NCI-H1436 treated with DMSO at 0.1 percent for 48 hours (cell line): ENCODE measurements at regions not wholly inside any gene's neighbourhood (a gene's known extent, or its start where the extent isn't known, plus 50 kb on each side); places are given as distances from the start of the nearest gene placed in this dataset.
"Not testable (repeated sequence)": the region's sequence is repeated elsewhere in the genome, so short reads cannot be mapped to it uniquely, and the experiment has no call there.

ENCODE experiments used
- DNase-seq: peaks from one replicate; lab custom pipeline; 2025; lab: John Stamatoyannopoulos, UW

DNA sequence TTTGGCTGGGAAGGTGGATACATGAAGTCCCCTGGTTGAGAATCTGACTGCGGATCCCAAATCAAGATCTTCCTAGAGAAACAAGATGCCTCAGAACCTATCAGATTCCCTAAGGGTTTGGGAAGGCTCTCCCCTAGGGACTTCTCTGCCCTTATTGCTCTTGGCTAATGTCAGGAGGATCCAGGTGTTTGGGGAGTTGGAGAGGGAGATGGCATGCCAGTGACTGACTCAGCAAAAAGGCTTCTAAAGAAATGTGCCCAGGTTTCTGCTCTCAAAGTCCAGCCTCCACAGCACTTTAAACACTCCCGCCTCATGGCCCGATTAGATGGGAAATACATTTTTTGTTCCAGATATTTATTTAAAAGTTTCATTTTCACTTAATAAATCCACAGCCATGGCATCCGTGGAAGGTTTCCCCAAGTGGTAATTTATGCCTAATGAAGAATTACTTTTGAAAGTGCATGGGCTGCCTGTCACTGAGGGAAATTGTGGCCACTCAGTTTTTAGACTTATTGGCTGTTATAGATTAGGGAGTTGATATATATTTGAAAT is 156.4 kb downstream of the OSR1 start:
- DNase-seq: no peak

DNA sequence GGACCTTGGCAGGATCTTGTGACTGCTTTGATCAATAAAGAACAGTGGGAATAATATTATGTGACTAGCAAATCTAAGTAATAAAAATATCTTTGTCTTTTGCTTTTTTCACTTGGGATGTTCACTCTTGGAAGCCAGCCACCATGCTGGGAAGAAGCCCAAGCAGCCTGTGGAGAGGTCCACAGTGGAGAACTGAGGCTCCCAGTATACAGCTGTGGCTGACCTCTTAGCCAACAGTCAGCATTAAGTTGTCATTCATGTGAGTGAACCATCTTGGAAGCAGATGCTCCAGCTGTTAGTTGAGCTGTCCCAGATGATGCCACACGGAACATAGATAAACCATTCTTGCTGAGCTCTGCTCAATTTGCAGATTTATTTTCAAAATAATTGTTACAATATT is 160.0 kb downstream of the OSR1 start:
- DNase-seq: no peak

DNA sequence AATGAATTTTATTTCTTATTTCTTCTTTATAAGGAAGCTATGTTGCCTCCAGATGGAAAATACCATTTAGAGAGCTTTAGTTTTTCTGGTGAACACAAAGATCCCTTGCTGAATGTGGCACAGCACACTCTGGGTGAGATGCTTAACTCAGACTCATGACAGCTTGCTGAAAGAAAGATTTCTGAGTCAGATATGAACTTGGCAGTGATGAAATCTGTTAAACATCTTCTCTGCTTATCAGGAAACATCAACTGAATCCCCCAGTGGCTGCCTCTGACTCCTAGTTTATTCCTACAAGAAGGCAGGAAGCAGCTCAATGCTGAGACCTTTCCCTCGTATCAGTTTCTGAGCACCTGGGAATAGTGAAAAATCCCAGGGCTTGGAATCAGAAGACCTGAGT is 162.8 kb downstream of the OSR1 start:
- DNase-seq: no peak

DNA sequence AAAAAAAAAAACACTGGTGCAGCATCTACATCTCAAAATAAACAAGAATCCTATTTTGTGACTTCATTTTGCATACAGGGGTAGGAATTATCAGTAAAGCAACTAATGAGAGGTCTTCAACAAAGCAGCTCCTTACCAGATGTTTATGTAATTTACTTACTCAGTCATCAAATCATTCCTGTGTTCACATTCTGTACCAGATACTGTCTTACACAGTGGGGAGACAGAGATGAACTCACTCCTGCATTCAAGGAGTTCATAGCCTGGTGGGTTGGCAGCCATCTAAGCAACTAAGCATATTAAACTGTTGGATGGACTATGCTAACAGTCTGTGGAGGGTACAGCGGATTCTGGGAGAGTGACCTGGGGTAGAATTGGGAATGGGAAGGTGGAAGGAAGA is 169.0 kb downstream of the OSR1 start:
- no peak for DNase-seq

DNA sequence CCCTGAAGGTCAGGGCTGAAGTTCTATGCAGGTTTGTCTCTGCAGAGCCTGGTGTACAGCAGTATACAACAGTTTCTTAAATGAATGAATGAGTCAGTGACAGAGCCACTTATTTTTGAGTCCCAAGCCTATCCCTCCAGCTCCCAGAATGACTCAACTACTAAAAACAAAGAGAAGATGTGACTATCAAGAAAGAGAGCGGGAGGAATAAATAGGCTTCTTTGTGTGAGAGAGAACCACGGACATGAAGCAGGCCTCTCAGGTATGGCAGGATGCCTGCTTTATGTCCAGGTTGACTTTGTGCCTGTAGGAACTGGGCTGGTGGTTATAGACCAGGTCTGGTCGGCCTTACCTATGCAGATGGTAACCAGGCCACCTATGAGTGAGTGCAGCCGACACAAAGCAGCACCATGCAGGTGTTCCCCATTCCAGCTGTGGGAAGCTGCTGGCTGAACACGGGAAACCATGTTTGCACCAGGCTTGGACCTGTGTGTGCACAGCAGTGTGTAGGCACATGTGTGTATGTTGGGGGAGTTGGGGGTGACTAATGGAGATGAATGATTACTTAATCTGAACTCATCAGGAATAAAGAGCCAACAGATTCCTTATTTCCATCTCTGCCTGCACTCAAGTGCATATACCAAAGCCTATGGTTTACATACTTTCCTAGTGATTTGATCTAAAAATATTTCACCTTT is 171.0 kb downstream of the OSR1 start:
- no peak for DNase-seq

DNA sequence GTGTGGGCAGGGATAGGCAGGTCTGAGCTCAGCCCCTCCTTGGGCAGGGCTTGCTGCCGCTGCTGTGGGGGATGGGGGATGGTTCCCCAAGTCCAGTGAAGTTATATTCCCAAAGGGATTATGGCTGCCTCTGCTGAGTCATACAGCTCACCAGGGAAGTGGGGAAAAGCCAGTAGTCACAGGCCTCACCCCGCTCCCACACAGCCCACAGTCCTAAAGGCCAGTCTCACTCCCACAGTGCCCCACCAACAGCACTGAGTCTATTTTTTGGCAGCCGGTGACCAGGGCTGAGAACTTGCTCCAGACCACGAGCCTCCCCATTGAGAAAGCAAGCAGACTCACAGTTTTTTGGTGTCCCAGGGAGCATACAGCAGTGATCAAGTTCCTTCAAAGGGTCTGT is 173.3 kb downstream of the OSR1 start:
- DNase-seq: no peak

DNA sequence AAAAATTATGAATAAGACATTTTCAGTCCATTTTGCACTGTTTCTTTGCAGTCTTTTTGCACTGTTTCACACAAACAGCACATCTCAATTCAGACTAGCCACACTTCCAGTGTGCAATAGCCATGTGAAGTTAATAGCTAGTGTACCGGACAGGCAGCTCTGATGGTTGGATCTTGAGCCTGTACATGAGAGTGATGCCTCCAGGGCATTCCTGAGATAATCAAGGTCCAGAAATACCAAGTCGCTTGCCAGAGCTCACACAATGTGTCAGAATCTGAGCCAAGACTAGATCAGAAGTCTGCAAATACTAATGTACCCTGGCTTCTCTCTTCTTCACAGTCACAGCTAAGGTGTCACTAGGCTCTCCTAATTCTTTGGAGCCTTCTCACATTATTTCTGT is 180.2 kb downstream of the OSR1 start:
- no peak for DNase-seq

DNA sequence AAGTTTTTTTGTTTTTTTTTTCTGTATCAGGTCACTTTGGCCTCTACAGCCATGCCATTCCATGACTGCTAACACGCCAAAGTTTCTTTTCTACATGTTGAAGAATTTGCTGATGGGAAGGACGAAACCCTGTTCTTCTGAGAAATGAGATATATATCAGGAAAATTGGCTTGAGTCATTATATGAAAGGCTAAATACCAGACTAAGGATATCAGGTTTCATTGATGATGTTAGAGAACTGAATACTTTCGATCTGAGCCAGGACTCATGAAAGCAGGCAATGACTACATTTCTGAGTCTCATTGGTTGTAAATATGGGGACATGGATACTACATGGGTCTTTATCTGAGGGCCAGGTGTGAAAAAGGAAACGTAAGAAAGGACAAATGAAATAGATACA is 181.4 kb downstream of the OSR1 start:
- no peak for DNase-seq

DNA sequence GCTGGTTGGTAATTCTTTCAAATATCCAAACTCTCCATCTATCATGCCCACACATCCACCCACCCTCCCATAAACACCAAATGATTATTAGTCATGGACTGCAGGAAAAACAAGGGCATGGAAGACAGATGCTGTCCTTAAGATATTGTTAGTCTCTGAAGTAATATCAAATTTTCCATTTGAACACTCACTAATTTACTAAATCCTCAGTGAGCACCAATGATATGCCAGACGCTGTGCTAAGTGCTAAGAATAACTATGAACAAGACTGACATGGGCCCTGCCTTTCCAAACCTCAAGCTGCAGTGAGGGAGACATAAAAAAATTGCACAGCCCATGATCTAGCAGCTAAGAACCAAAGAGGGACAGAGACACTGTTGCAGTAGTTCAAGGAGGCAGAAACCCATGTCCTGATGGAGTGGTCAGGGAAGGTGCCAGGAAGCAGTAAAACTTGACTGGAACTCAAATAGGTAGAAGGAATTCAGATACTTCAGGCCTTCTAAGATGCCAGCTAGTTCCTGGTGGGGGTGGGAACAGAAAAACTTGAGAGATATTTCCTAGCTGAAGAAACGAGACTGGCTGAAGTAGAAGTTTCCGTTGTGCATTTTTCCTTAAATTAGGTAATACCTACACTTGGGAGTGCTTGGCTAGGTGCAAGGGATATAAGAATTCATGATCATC is 182.1 kb downstream of the OSR1 start:
- DNase-seq: no peak

DNA sequence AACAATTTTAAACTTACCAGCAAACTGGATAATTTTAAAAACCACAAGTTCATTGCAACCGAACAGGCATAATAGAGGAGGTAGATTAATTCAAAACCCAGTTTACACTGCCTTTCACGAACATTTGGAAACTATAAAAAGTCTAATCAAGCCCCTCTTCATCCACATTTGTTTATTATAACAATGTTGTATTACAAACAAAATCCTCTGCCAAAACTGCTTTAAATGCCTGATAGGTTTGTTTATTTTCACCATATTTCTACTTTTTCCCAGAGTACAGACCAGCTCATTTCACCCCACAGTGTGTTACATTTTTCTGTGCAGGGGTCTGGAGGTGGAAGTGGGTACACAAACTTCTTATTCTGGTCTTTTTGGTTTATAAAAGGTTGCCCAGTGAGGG is 184.2 kb downstream of the OSR1 start:
- DNase-seq: no peak

DNA sequence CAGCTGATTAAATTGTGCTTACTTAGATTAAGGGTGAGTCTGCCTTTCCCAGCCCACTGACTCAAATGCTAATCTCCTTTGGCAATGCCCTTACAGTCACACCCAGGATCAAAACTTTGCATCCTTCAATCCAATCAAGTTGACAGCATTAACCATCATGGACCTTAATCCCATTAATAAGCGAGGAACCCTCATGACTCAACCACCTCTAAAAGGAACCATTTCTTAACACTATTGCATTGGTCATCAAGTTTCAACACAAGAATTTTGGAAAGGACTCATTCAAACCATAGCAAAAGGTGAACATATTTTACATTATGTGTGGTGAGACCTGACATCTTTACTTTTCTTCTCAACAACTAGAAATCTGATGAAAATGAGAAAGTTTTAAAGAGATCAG is 187.0 kb downstream of the OSR1 start:
- DNase-seq: no peak

DNA sequence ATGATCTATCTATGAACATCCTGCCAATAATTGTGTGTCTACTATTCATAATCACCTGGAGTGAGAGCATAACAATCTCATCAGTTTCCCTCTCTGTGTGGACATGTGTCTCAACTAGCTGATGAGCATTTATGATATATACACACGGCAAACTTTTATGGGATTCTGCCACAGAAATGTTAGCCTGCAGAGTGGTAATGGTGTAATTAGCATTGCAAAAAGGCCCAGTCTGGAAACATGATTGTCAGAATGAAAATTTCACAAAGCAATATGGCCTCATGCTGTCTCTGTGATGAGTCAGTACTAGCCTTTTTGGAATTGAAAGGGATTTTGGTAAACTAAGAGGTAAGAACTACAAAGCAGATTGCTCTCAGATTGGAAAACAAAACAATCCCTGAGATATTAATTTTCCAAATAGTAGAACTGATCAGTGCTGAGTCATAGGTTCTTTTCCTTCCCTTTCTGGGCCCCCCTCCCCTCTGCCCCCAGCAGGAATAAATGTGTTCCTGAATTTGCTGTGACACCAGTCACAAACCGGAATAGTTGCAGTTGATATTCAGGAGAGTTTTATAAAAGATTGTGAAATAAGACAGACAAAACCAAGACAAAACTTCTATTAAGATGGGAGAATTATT is 189.2 kb downstream of the OSR1 start:
- DNase-seq: no peak

DNA sequence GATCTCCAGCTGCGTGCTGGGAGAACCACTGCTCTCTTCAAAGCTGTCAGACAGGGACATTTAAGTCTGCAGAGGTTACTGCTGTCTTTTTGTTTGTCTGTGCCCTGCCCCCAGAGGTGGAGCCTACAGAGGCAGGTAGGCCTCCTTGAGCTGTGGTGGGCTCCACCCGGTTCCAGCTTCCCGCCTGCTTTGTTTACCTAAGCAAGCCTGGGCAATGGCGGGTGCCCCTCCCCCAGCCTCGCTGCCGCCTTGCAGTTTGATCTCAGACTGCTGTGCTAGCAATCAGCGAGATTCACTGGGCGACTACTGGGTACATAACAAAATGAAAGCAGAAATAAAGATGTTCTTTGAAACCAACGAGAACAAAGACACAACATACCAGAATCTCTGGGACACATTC is 194.3 kb downstream of the OSR1 start:
- DNase-seq: not testable (repeated sequence)

DNA sequence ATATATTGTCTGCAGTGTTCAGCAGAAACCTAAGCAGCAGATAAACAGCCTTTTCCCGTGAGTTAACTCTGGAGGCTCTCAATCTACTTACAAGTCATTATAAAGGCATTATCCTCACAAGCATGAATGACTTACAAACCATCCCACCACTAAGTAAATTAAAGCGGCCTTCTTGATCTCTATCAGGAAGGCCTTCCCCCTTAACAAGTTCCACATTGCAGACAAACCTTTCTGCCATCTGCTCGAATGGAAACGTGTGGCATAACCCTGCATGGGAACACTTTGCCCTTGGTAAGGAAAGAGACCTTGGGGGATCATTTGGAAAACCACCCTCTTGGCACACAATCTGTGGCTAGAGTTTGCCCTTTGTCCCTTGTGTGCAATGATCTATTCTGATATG is 199.5 kb downstream of the OSR1 start:
- no peak for DNase-seq

DNA sequence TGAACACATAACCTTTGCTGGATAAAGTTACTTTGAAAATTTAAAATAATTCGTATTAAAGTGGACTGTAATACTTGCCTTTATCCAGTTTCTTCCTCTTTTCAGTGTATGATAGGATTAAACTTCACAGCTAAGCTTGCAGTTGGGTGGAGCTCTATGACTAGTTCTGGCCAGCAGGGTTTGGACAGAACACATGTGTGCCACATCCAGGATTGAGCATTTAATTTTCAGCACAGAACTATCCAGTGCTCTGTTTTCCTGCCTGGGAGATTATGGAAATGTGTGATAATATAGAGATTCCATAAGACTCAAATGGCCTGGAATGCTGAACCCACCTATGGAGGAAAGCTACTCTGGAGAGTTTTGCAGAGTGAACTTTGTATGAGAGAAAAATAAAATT is 200.2 kb downstream of the OSR1 start:
- DNase-seq: no peak

DNA sequence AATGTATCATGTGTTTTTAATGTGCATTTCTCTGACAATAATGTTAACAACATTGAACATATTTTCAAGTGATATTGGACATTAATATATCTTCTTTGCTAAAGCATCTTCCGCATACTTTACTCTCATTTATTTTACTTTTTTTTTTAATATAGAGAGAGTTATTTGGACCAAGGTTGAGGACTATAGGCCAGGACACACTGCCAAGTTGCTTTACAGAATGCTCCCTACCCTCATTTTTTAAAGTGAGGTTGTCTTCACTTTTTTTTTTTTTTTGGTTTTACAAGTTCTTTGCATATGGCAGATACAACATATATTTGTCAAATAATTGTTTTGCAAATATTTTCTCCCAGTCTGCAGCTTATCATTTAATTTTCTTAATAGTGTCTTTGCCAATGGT is 201.8 kb downstream of the OSR1 start:
- no peak for DNase-seq

DNA sequence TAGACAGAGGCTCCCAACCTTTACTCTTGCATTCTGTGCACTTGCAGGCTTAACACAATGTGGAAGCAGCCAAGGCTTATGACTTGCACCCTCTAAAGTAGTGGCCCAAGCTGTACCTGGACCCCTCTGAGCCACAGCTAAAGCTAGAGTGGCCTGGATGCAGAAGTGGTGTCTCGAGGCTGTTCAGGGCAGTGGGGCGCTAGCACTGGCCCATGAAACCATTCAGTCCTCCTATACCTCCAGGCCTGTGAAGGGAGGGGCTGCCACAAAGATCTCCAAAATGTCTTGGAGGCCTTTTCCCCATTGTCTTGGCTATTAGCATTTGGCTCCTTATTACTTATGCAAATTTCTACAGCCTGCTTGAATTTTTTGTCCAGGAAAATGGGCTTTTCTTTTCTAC is 207.7 kb downstream of the OSR1 start:
- no peak for DNase-seq

DNA sequence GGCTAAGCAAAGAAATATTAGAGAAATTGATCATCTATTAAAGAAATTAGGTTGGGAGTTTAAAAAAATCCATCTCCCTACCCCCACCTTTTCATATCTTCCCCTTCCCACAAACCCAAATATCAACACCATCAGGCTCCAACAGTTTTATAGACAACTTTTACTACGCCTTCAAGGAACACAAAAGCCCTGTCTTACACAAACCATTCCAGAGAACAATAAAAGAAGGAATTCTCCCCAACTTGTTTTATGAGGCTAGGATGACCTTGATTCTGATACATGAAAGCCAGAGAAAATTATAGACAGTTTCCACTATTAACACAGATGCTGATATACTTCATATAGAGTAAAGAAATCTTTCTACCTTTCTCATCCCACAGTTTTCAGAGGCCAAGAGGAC is 211.6 kb downstream of the OSR1 start:
- no peak for DNase-seq

DNA sequence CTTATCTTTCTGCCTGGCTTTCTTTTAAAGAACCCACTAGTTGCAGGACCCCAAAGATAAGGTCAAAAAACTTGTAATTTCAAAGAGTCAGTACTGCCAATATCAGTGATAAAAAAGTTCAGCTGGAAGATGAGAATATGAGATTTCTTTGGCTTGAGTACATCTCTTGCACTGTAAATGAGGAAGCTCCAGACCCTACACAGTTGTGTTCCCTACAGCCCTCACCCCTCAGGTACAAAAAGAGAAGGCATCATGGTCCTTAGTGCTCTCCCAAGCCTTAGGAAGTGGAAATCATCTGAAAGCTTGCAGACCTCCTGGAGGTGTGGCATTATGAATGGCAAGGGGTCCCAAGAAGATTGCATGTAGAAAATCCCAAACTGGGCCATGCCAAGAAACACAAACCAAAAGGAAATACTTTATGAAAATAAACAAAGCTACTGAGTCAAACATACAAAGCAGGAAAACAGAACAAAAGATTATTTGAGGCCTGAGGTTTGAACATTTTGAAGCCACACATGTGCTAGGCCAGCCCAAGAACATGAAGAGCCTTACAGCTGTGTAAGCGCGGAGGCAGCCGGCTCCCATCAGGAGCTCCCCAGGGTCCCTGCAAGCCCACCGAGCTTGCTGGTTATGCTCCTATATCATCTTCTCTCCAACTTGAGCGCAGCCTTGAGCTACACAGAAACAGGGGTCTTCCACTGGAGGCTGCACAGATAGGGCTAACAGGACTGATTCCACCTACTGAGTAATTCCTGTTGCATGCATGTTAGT is 217.0 kb downstream of the OSR1 start:
- no peak for DNase-seq

DNA sequence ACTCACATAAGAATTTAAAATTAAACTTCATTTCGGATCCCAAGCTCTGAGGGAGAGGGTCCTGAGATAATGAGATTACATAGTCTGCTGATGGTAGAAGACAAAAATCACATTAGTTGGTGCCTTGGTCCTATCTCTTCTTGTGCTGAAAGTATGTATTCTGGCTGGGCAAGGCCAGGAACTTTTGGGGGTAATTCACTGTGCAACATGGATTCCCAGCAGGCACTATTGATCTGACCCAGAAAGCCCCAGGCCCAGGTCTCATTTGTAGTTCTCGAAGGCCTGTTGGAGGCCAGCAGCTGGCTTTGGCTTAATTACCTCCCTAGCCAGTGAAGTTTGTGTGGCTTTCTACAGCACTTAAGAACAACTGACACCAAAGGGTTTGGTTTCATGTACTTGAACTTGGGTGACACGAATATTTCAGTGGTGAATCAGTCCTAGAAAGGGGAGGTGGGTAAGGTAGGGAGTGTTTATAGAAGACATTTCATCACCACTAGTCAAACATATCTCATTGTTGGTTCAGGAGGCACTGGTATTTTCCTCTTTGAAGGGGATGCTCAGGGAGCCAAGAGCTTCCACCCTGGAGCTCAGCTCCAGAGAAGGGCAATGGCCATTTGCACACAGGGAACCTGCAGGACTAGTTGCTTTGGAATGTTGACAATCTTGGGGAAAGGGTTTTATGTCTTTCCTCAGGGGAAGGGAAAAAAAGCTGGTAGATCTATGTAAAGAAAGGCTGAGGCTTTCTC is 217.8 kb downstream of the OSR1 start:
- no peak for DNase-seq

DNA sequence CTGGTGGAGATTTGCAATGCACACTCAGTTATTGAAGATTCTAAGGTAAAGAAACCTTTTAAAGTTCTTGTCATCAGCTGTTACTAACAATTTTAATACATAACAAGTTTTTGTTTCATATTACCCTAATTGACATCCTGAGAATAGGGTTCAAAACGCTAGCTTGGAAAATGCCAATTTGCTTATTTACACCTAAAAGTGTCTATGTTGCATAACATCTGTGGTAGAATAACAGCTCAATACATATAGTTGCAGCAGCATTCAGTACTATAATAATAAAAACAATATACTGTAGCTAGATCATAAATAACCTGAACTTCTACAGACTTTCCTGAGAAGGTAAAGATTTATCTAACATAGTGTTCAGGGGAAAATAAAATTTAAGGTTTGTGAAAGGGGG is 219.0 kb downstream of the OSR1 start:
- no peak for DNase-seq
